A673 (cell line): ENCODE measurements at regions not wholly inside any gene's neighbourhood (a gene's known extent, or its start where the extent isn't known, plus 50 kb on each side); places are given as distances from the start of the nearest gene placed in this dataset.

ENCODE experiments used
- EZH2 ChIP-seq: fragments of 200-600 bp; sonication (generic); IDR thresholded peaks from 2 replicates; pipeline ENCODE4 v1.6.1; 2017; ENCODE audit warnings: borderline replicate concordance, low read depth, mild to moderate bottlenecking, mixed read lengths, antibody characterized with exemption, low read length; ENCODE audit not compliant: poor library complexity, severe bottlenecking
- TF ChIP-seq, protein P1 (sequence below): fragments of 300-800, 200-600 bp; sonication (generic); conservative IDR thresholded peaks from 2 replicates; pipeline ENCODE4 v1.5.1; 2017; ENCODE audit warnings: low read depth, mild to moderate bottlenecking, antibody characterized with exemption, low read length, moderate library complexity, mixed read lengths

DNA sequence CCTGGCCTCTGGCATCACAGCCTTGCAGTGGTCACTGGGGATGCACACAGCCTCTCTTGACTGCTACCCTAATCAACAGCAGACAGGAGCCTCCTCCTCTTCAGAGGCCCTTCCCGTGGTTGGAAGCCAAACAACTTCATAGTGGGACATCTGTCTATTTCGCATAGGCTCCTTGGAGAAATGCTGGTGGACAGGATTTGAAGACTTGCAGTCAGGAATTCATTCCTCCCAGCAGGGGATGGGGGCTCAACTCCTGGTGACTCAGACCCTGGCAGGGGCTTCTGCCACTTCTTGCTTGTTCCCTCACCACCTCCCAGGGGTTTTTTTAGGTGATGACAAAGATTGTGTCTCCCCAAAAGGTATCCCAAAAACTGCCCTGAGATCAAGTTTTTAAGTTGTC, 191.7 kb upstream of the CAMK1G start:
- TF ChIP-seq, protein P1, sequence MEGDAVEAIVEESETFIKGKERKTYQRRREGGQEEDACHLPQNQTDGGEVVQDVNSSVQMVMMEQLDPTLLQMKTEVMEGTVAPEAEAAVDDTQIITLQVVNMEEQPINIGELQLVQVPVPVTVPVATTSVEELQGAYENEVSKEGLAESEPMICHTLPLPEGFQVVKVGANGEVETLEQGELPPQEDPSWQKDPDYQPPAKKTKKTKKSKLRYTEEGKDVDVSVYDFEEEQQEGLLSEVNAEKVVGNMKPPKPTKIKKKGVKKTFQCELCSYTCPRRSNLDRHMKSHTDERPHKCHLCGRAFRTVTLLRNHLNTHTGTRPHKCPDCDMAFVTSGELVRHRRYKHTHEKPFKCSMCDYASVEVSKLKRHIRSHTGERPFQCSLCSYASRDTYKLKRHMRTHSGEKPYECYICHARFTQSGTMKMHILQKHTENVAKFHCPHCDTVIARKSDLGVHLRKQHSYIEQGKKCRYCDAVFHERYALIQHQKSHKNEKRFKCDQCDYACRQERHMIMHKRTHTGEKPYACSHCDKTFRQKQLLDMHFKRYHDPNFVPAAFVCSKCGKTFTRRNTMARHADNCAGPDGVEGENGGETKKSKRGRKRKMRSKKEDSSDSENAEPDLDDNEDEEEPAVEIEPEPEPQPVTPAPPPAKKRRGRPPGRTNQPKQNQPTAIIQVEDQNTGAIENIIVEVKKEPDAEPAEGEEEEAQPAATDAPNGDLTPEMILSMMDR: no peak
- TF ChIP-seq EZH2: no peak
